Fibroblast of villous mesenchyme (primary cell): ENCODE measurements at regions not wholly inside any gene's neighbourhood (a gene's known extent, or its start where the extent isn't known, plus 50 kb on each side); places are given as distances from the start of the nearest gene placed in this dataset.

ENCODE experiments used
- DNase-seq: peaks from one replicate; pipeline ENCODE4 v3.0.0-alpha.2; 2010; ENCODE audit warnings: low read depth
- H3K4me3 ChIP-seq: 2 replicates; pipeline ENCODE4 v1.5.1; 2011; ENCODE audit warnings: low read depth, mild to moderate bottlenecking, low read length
- TF ChIP-seq, protein P1 (sequence below): IDR thresholded peaks from 2 replicates; pipeline ENCODE4 v1.5.1; 2012; ENCODE audit warnings: low read depth, mild to moderate bottlenecking, low read length; ENCODE audit not compliant: insufficient read depth

DNA sequence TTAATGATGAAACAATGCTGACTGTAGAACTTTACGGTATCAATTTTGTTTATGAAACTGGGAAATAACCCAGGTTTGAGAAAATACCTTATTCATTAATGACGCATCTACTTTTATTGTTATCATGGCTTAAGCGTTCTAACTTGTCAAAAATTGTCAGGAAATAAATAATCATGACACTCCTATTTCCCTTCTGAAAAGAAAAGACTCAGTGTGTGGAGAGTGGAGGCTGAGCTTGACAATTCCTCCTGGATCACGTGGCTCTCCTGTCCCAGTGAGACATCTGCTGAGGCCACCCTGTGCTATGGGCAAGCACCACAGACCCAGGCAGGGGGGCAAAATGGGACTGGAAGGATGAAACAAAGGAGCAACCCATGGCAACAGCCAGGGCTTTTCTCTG is 466.4 kb downstream of the ZNF608 start:
- no peak overlapping the region for H3K4me3 ChIP-seq
- TF ChIP-seq, protein P1, sequence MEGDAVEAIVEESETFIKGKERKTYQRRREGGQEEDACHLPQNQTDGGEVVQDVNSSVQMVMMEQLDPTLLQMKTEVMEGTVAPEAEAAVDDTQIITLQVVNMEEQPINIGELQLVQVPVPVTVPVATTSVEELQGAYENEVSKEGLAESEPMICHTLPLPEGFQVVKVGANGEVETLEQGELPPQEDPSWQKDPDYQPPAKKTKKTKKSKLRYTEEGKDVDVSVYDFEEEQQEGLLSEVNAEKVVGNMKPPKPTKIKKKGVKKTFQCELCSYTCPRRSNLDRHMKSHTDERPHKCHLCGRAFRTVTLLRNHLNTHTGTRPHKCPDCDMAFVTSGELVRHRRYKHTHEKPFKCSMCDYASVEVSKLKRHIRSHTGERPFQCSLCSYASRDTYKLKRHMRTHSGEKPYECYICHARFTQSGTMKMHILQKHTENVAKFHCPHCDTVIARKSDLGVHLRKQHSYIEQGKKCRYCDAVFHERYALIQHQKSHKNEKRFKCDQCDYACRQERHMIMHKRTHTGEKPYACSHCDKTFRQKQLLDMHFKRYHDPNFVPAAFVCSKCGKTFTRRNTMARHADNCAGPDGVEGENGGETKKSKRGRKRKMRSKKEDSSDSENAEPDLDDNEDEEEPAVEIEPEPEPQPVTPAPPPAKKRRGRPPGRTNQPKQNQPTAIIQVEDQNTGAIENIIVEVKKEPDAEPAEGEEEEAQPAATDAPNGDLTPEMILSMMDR = no peak
- no peak for DNase-seq

DNA sequence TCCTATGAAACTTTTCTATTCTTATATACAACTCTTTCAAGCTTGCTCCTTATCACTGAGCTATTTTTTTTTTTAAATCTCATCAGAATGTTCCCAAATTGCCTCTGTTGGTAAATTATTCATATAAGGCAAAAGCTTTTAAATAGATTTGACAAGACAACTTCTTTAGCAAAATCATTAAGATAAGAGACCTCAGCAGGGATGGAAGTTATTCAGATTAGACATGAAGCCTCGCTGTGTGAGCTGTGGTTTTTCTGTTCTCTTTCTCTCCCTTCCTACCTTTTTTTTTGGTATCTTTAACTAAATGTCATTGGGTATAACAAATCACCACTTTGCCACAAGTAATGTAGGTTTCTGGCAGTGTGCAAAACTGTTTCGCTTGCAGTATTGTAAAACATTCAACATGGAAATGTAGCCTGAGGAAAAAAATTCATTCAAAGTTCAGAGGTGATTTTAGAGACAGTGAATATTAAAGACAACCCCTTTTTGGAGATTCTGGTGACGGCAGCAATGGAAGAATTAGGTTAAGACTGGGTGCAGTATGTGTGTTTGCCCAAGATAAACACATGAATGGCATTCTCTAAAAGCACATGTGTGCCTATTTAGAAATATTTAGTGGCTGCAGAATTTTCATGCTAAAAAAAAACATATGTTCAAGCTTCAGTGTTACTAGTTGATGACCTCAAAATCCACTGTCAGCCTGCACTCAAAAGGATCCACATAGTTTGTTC is 467.1 kb downstream of the ZNF608 start:
- TF ChIP-seq, protein P1 = no peak
- H3K4me3 ChIP-seq = no peak overlapping the region
- no peak for DNase-seq

GRCh38 chr5:124278636-124279035 is 467.8 kb downstream of the ZNF608 start:
- H3K4me3 ChIP-seq = no peak overlapping the region
- TF ChIP-seq, protein P1 = no peak
- DNase-seq = no peak

- TF ChIP-seq, protein P1 = no peak
- H3K4me3 ChIP-seq = no peak overlapping the region
- peak; percentile 66 for DNase-seq
Measured at GRCh38 chr5:124277767-124278545, 468.5 kb downstream of the ZNF608 start.

DNA sequence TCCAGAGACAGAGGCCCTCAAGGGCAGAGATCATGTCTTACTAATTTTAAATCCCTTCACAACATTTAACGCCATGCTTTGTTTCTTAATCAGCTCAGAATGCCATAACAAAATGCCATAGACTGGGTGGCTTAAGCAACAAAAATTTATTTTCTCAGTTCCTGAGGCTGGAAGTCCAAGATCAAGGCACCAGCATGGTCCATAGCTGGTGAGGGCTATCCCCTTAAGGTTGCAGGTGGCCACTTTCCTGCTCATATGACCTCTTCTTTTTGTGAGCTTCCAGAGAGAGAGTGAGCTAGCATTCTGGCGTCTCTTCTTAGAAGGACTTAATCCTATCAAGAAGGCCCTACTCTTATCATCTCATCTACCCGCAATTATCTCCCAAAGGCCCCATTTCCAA is 470.3 kb downstream of the ZNF608 start:
- no peak for DNase-seq
- no peak overlapping the region for H3K4me3 ChIP-seq
- TF ChIP-seq, protein P1 = no peak

GRCh38 chr5:124274949-124275348 is 471.5 kb downstream of the ZNF608 start:
- no peak overlapping the region for H3K4me3 ChIP-seq
- TF ChIP-seq, protein P1 = no peak
- peak; percentile 5 for DNase-seq
